ENCODE measurements at regions not wholly inside any gene's neighbourhood (a gene's known extent, or its start where the extent isn't known, plus 50 kb on each side); places are given as distances from the start of the nearest gene placed in this dataset.

- no peaks in the 10 kb centered on the region for H3K4me1 ChIP-seq (ENCODE audit: insufficient read depth, low read length, poor library complexity, severe bottlenecking)
- H3K36me3 ChIP-seq (ENCODE audit: insufficient read depth, low read length), result no peaks in the 10 kb centered on the region
- H4K20me1 ChIP-seq (ENCODE audit: insufficient read depth, low read length), result no peaks in the 10 kb centered on the region
- no peak overlapping the region for H3K4me2 ChIP-seq (ENCODE audit: low read length)
- CTCF ChIA-PET (ENCODE audit: unreplicated experiment), result no interaction called here
- H3K9me2 ChIP-seq (ENCODE audit: insufficient read depth, low read length), result no peaks in the 10 kb centered on the region
- intact Hi-C loops (cut with micrococcal nuclease; ENCODE audit: unreplicated experiment), result no loop called here
- no TSS peak for BruUV-seq (replicated peaks)
- TF ChIP-seq EZH2phosphoT487 (IDR thresholded peaks at IDR 0.05; ENCODE audit: borderline replicate concordance, low read depth, low read length) (no peak), CTCF (conservative IDR thresholded peaks at IDR 0.05; ENCODE audit: low read length) (no peak)
- no peak overlapping the region for H3K27ac ChIP-seq (ENCODE audit: low read depth, low read length, poor library complexity, severe bottlenecking)
- POLR2A ChIA-PET, result interaction anchor here (0.5 kb wide), 1 partner anchor 52 kb away, joined by 4 read pairs; no protein-coding TSS in a partner anchor
- DNase-seq (ENCODE audit: low spot score), result no peak
- H2AFZ ChIP-seq (ENCODE audit: low read length), result no peak overlapping the region
- no peaks in the 10 kb centered on the region for H3K9me3 ChIP-seq (ENCODE audit: low read length)
- H3K79me2 ChIP-seq (ENCODE audit: insufficient read depth, low read depth, low read length), result no peaks in the 10 kb centered on the region
- H3K4me3 ChIP-seq (ENCODE audit: low read depth, low read length, poor library complexity, severe bottlenecking), result no peak overlapping the region
These were observed 1699.6 kb upstream of the FLRT2 start for GRCh38 chr14:83830316-83830715.

DNA sequence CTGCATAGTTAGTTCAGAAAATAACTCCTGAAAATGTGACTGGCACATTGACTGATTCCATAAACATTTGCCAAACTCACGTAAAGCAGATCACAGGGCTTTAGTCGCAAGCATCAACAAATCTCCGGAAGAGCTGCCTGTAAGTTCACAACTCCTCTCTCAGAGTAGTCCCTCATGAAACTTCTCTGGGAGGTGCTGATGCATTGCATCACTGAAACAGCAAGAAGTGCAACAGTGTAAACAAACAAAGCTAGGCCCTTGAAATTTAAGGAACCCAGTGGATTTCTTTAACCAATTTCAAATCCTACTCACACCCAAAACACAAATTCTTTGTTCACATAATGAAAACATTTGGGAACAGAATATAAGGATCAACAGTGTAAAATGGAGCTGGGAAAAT, 1691.7 kb upstream of the FLRT2 start:
- Histone ChIP-seq H3K4me1 (ENCODE audit: insufficient read depth, low read length, poor library complexity, severe bottlenecking) (no peaks in the 10 kb centered on the region), H3K9me2 (ENCODE audit: insufficient read depth, low read length) (no peaks in the 10 kb centered on the region), H3K4me3 (ENCODE audit: low read depth, low read length, poor library complexity, severe bottlenecking) (no peak overlapping the region), H4K20me1 (ENCODE audit: insufficient read depth, low read length) (no peaks in the 10 kb centered on the region), H2AFZ (ENCODE audit: low read length) (no peak overlapping the region), H3K36me3 (ENCODE audit: insufficient read depth, low read length) (no peaks in the 10 kb centered on the region), H3K4me2 (ENCODE audit: low read length) (no peak overlapping the region), H3K9me3 (ENCODE audit: low read length) (no peaks in the 10 kb centered on the region), H3K27ac (ENCODE audit: low read depth, low read length, poor library complexity, severe bottlenecking) (no peak overlapping the region), H3K79me2 (ENCODE audit: insufficient read depth, low read depth, low read length) (no peaks in the 10 kb centered on the region)
- POLR2A ChIA-PET, result interaction anchor here (0.6 kb wide), 2 partner anchors 20 to 62 kb away, joined by 3 to 4 read pairs; no protein-coding TSS in a partner anchor
- no peak for DNase-seq (ENCODE audit: low spot score)
- TF ChIP-seq EZH2phosphoT487 (IDR thresholded peaks at IDR 0.05; ENCODE audit: borderline replicate concordance, low read depth, low read length), result no peak
- no peak for TF ChIP-seq CTCF (conservative IDR thresholded peaks at IDR 0.05; ENCODE audit: low read length)
- no TSS peak for BruUV-seq (replicated peaks)
- intact Hi-C loops (cut with micrococcal nuclease; ENCODE audit: unreplicated experiment), result no loop called here
- CTCF ChIA-PET (ENCODE audit: unreplicated experiment), result no interaction called here

GRCh38 chr14:83842547-83842946, 1687.4 kb upstream of the FLRT2 start:
- no peak for TF ChIP-seq EZH2phosphoT487 (IDR thresholded peaks at IDR 0.05; ENCODE audit: borderline replicate concordance, low read depth, low read length)
- no peak for TF ChIP-seq CTCF (conservative IDR thresholded peaks at IDR 0.05; ENCODE audit: low read length)
- ChIA-PET POLR2A (interaction anchor here (0.7 kb wide), 1 partner anchor 38 kb away, joined by 3 read pairs; no protein-coding TSS in a partner anchor), CTCF (ENCODE audit: unreplicated experiment) (no interaction called here)
- intact Hi-C loops (cut with micrococcal nuclease; ENCODE audit: unreplicated experiment), result no loop called here
- H3K9me3 ChIP-seq (ENCODE audit: low read length), result no peaks in the 10 kb centered on the region
- H3K4me3 ChIP-seq (ENCODE audit: low read depth, low read length, poor library complexity, severe bottlenecking), result no peak overlapping the region
- no peak overlapping the region for H3K4me2 ChIP-seq (ENCODE audit: low read length)
- no TSS peak for BruUV-seq (replicated peaks)
- H3K36me3 ChIP-seq (ENCODE audit: insufficient read depth, low read length), result no peaks in the 10 kb centered on the region
- H3K4me1 ChIP-seq (ENCODE audit: insufficient read depth, low read length, poor library complexity, severe bottlenecking), result no peaks in the 10 kb centered on the region
- H3K9me2 ChIP-seq (ENCODE audit: insufficient read depth, low read length), result no peaks in the 10 kb centered on the region
- no peaks in the 10 kb centered on the region for H3K79me2 ChIP-seq (ENCODE audit: insufficient read depth, low read depth, low read length)
- H2AFZ ChIP-seq (ENCODE audit: low read length), result no peak overlapping the region
- H4K20me1 ChIP-seq (ENCODE audit: insufficient read depth, low read length), result no peaks in the 10 kb centered on the region
- DNase-seq (ENCODE audit: low spot score), result no peak
- no peak overlapping the region for H3K27ac ChIP-seq (ENCODE audit: low read depth, low read length, poor library complexity, severe bottlenecking)

All from OCI-LY7 (cell line).